ENCODE measurements at regions not wholly inside any gene's neighbourhood (a gene's known extent, or its start where the extent isn't known, plus 50 kb on each side); places are given as distances from the start of the nearest gene placed in this dataset.

GRCh38 chr3:110821586-110821985 is 250.0 kb upstream of the NECTIN3 start:
- Mint-ChIP-seq H3K9me3 (no peaks in the 10 kb centered on the region), H3K4me3 (no peak overlapping the region), H3K36me3 (ENCODE audit: low read depth) (no peaks in the 10 kb centered on the region), H3K27ac (no peak overlapping the region), H3K27me3 (no peaks in the 10 kb centered on the region), H3K4me1 (no peaks in the 10 kb centered on the region)
- TF ChIP-seq, protein P1, sequence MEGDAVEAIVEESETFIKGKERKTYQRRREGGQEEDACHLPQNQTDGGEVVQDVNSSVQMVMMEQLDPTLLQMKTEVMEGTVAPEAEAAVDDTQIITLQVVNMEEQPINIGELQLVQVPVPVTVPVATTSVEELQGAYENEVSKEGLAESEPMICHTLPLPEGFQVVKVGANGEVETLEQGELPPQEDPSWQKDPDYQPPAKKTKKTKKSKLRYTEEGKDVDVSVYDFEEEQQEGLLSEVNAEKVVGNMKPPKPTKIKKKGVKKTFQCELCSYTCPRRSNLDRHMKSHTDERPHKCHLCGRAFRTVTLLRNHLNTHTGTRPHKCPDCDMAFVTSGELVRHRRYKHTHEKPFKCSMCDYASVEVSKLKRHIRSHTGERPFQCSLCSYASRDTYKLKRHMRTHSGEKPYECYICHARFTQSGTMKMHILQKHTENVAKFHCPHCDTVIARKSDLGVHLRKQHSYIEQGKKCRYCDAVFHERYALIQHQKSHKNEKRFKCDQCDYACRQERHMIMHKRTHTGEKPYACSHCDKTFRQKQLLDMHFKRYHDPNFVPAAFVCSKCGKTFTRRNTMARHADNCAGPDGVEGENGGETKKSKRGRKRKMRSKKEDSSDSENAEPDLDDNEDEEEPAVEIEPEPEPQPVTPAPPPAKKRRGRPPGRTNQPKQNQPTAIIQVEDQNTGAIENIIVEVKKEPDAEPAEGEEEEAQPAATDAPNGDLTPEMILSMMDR (IDR thresholded peaks at IDR 0.05) = no peak
- ATAC-seq (ENCODE audit: low read depth) (no peak), DNase-seq (no peak)
- intact Hi-C loops (cut with micrococcal nuclease) = no loop called here
- POLR2A ChIA-PET = no interaction called here
- CTCF ChIA-PET = no interaction called here

GRCh38 chr3:110822971-110823370 is 248.6 kb upstream of the NECTIN3 start:
- ChIA-PET CTCF (no interaction called here), POLR2A (no interaction called here)
- Mint-ChIP-seq H3K27me3 (no peaks in the 10 kb centered on the region), H3K4me3 (no peak overlapping the region), H3K9me3 (no peaks in the 10 kb centered on the region), H3K36me3 (ENCODE audit: low read depth) (no peaks in the 10 kb centered on the region), H3K27ac (no peak overlapping the region), H3K4me1 (no peaks in the 10 kb centered on the region)
- ATAC-seq (ENCODE audit: low read depth) = no peak
- intact Hi-C loops (cut with micrococcal nuclease) = no loop called here
- TF ChIP-seq, protein P1 (IDR thresholded peaks at IDR 0.05) = no peak
- no peak for DNase-seq

- ATAC-seq (ENCODE audit: low read depth) (no peak), DNase-seq (no peak)
- H3K9me3 Mint-ChIP-seq = peaks cover 8% of the 10 kb centered on the region
- TF ChIP-seq, protein P1 (IDR thresholded peaks at IDR 0.05) = no peak
- H3K27me3 Mint-ChIP-seq = no peaks in the 10 kb centered on the region
- no peak overlapping the region for H3K4me3 Mint-ChIP-seq
- intact Hi-C loops (cut with micrococcal nuclease) = no loop called here
- POLR2A ChIA-PET = no interaction called here
- no peaks in the 10 kb centered on the region for H3K36me3 Mint-ChIP-seq (ENCODE audit: low read depth)
- CTCF ChIA-PET = no interaction called here
- H3K4me1 Mint-ChIP-seq = no peaks in the 10 kb centered on the region
- H3K27ac Mint-ChIP-seq = no peak overlapping the region
Measured at GRCh38 chr3:110846971-110847370, 224.6 kb upstream of the NECTIN3 start.

GRCh38 chr3:110849064-110849463 is 222.6 kb upstream of the NECTIN3 start:
- ChIA-PET CTCF (no interaction called here), POLR2A (no interaction called here)
- intact Hi-C loops (cut with micrococcal nuclease) = no loop called here
- no peaks in the 10 kb centered on the region for H3K4me1 Mint-ChIP-seq
- no peak overlapping the region for H3K27ac Mint-ChIP-seq
- no peak for DNase-seq
- H3K9me3 Mint-ChIP-seq = peaks cover 6% of the 10 kb centered on the region
- ATAC-seq (ENCODE audit: low read depth) = no peak
- H3K4me3 Mint-ChIP-seq = no peak overlapping the region
- no peaks in the 10 kb centered on the region for H3K36me3 Mint-ChIP-seq (ENCODE audit: low read depth)
- TF ChIP-seq, protein P1 (IDR thresholded peaks at IDR 0.05) = no peak
- H3K27me3 Mint-ChIP-seq = no peaks in the 10 kb centered on the region

DNA sequence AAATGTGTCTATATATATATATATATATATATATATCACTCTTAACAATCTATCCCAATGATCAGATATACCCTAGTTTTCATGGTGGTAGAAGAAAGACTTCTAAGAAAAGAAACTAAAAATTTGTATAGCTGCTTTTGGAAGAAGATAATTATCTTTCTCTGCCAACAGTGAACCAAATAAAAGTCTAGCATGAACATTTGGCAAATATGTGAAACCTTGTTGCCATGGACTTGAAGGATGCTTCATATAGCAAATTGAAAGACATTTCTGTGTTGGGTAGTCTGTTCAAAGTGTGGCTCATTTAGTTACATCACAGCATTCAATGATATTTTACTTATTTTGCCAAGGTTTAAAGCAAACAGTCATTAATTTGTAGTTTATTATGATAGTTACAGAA is 219.9 kb upstream of the NECTIN3 start:
- intact Hi-C loops (cut with micrococcal nuclease) = no loop called here
- H3K4me3 Mint-ChIP-seq = no peak overlapping the region
- H3K4me1 Mint-ChIP-seq = no peaks in the 10 kb centered on the region
- no peaks in the 10 kb centered on the region for H3K9me3 Mint-ChIP-seq
- TF ChIP-seq, protein P1 (IDR thresholded peaks at IDR 0.05) = no peak
- CTCF ChIA-PET = no interaction called here
- POLR2A ChIA-PET = no interaction called here
- H3K27me3 Mint-ChIP-seq = no peaks in the 10 kb centered on the region
- H3K27ac Mint-ChIP-seq = no peak overlapping the region
- DNase-seq = no peak
- no peaks in the 10 kb centered on the region for H3K36me3 Mint-ChIP-seq (ENCODE audit: low read depth)
- ATAC-seq (ENCODE audit: low read depth) = no peak

Measured in activated B cell treated with CpG ODN at 0.5 μM for 24 hours (primary cell).